Astrocyte of the spinal cord (primary cell): ENCODE measurements at regions not wholly inside any gene's neighbourhood (a gene's known extent, or its start where the extent isn't known, plus 50 kb on each side); places are given as distances from the start of the nearest gene placed in this dataset.

Experiments
- DNase-seq: peaks from one replicate; pipeline ENCODE4 v3.0.0; 2011; ENCODE audit warnings: low read depth, low spot score
- H3K4me3 ChIP-seq: 2 replicates; pipeline ENCODE4 v1.5.1; 2011; ENCODE audit warnings: low read depth, mild to moderate bottlenecking, low read length, moderate library complexity
- CTCF ChIP-seq: IDR thresholded peaks from 2 replicates; pipeline ENCODE4 v1.5.1; 2012; ENCODE audit warnings: low read depth, mild to moderate bottlenecking, low read length, inconsistent platforms
- in situ Hi-C: cut with HindIII; loops from 2 replicates; pipeline ENCODE4 v1.10.0; 2017; ENCODE audit warnings: low sequenced_read_pairs

- in situ Hi-C loops: no loop called here
- no peak overlapping the region for H3K4me3 ChIP-seq
- no peak for DNase-seq
- TF ChIP-seq CTCF: no peak
Measured at GRCh38 chr11:28636033-28636432, 527.8 kb downstream of the METTL15 start.

DNA sequence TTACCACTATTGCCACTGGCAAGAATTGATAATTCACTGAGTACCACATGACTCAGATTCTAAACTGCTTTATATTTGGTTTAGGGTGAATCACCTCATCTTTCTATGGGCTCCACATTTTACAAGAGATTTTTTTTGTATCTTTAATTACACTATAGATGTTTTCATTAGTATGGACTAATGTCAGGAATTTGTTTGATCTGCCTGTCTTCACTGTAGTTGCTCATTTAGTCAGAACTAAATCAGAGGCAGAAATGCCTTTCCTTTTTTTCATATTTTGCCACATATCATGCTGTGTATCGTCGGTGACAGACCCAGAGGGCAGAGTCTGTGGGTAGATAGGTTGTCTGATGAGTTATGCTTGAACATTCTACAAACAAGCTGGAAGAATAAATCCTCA, 524.1 kb downstream of the METTL15 start:
- no peak for TF ChIP-seq CTCF
- in situ Hi-C loops: no loop called here
- H3K4me3 ChIP-seq: no peak overlapping the region
- peak; percentile 32 for DNase-seq

- no peak for TF ChIP-seq CTCF
- no peak overlapping the region for H3K4me3 ChIP-seq
- in situ Hi-C loops: no loop called here
- DNase-seq: no peak
Measured at GRCh38 chr11:28631148-28631547, 523.0 kb downstream of the METTL15 start.

- in situ Hi-C loops: no loop called here
- no peak for DNase-seq
- no peak overlapping the region for H3K4me3 ChIP-seq
- TF ChIP-seq CTCF: no peak
Measured at GRCh38 chr11:28629235-28629634, 521.0 kb downstream of the METTL15 start.

DNA sequence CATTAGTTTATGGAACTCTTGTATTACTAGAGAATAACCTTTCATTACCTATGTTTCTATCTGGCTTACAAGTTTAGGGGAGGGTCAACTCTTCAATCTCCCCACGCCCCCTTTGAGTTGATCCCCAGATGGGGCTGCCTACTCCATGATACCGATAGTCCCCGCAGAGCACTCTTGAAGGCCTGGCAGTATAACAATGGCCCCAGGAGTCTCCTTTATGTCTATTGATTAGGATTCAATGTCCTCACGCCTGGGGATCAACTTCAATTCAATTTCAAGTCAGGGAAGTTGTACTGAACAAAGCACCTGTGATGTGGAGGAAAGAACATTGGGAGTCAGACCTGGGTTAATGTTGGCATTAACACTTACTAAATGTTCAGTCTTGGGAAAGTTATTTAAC, 520.2 kb downstream of the METTL15 start:
- no peak for DNase-seq
- in situ Hi-C loops: no loop called here
- H3K4me3 ChIP-seq: no peak overlapping the region
- no peak for TF ChIP-seq CTCF

DNA sequence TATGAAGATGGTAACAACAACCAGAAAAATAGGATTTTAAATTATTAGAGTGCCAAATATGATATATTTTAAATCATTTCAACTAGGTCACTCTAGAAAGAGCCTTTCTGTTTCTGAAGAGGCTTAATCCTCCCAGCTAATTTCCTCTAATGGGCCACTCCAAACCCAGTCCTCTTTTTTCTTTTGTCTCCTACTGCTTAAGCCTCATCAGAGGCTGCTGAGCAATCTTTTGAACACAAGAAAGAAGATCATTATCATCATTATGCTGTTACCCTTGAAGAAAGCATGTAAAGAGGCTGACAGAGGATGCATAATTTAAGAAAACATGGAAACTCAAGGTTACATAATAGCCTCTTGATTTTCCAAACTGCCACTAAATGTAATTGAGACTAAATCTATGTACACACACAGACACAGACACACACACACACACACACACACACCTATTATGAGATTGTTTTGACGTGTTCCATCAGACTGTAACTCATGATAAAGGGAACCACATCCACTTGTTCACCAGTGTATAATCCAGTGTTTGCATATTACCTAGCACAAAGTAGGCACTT, 519.6 kb downstream of the METTL15 start:
- no peak for TF ChIP-seq CTCF
- H3K4me3 ChIP-seq: no peak overlapping the region
- in situ Hi-C loops: no loop called here
- DNase-seq: no peak

DNA sequence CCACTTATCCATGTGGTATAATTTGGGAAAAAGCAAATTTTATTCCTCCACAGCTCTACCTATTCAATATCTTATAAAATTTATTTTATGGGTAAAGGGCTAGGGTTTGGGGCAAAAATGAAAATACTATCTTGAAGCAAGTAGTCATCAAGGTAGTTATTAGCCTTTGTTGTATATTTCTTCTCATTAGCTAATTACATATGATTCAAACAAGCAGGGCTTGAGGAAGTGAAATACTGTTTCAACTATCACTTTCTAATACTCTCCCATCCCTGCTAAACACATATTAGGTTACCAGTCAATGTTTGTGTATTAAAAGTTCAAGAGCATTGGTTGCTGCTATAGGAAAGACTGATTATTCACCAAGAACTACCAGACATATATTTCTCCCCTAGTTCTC, 517.3 kb downstream of the METTL15 start:
- in situ Hi-C loops: no loop called here
- no peak for TF ChIP-seq CTCF
- H3K4me3 ChIP-seq: no peak overlapping the region
- no peak for DNase-seq
